ENCODE measurements at regions not wholly inside any gene's neighbourhood (a gene's known extent, or its start where the extent isn't known, plus 50 kb on each side); places are given as distances from the start of the nearest gene placed in this dataset.

DNA sequence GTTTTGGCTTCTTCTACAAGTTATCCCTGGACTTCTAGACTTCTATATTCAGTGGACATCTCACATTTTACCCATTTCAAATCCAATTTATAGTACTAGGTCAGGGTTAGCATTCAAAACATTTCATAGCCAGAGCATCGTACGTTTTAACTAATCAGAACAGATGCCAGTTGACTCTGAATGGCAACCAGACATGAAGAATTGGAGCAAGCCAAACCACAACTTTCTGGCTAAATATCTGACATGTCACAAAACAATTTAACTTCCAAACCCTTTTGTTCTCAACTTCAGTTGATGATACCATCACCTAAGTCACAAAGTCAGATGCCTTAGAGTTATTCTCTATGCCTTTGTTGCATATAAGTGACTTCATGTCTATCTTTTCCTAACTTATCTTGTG is 1105.7 kb downstream of the XPNPEP1 start:
- DNase-seq = no peak

DNA sequence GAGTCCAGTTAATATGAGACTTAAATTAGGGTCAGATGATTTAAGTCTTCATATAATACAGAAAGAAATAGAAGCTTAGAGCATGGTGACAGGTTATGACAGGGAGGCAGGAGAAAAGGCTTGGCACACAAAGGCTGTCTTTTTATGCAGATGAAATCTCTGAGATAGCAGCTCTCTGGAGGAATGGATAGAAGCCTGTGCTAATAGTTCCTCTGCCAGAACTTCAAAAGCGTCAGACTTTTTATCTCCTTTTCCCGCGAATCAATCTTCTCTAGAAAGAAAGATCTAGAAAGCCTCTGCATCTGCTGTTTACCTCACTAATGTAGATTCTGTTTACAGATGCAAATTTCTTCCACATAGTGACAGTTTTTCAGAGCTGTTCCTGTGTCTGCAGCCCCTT is 1106.2 kb downstream of the XPNPEP1 start:
- no peak for DNase-seq

DNA sequence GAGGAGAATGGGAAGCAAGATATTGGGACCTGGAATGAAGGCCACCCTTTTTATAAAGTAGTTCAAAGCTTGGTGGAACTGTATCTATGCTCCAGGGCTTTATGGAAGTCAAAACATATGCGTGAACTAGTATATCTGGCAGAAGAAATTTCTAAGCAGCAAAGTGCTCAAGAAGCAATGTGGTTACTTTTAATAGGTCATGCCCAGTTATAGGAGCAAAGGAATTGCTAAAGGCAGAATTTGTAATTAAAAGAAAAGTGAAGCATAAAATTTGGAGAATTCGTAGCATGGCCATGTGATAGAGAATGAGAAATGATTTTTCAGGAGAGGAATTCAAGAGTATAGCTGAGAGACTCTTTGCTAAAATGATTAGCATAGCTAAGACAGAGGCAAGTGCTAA is 1110.4 kb downstream of the XPNPEP1 start:
- DNase-seq = no peak

DNA sequence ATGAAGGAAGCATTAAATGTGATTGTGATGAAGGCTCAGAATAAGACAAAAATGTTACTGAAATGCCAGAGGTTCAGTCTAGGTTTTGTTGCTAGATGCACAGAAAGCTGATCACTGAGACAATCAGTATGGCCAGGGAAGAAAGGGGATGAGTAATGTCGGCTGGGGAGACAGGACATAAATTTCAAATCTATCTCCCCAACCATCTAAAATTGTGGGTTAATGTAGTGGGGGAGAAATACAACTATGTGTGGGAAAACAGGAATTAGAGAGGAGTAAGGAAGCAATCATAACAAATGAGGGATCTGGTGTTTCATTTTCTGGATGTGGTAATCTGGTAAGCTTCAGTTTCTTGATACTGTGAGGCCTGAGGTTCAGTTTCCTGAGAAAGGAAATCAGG is 1111.0 kb downstream of the XPNPEP1 start:
- DNase-seq = no peak

DNA sequence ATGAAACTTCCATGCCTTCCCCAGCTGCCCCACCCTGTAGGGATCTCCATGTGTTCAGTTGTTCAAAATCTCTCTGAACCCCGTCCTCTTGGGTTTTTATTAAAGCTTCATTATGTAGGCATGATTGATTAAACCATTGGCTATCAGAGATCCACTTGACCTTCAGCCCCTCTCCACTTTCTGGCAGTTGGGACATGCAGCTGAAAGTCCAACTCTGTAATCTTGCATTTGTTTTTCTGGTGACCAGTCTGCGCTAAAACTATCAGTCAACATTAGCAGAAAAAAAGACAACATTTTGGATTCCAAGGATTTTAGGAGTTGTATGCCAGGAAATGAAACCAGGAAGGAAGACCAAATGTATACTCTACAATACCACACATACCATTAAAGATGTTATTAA is 1115.1 kb downstream of the XPNPEP1 start:
- DNase-seq = no peak

DNA sequence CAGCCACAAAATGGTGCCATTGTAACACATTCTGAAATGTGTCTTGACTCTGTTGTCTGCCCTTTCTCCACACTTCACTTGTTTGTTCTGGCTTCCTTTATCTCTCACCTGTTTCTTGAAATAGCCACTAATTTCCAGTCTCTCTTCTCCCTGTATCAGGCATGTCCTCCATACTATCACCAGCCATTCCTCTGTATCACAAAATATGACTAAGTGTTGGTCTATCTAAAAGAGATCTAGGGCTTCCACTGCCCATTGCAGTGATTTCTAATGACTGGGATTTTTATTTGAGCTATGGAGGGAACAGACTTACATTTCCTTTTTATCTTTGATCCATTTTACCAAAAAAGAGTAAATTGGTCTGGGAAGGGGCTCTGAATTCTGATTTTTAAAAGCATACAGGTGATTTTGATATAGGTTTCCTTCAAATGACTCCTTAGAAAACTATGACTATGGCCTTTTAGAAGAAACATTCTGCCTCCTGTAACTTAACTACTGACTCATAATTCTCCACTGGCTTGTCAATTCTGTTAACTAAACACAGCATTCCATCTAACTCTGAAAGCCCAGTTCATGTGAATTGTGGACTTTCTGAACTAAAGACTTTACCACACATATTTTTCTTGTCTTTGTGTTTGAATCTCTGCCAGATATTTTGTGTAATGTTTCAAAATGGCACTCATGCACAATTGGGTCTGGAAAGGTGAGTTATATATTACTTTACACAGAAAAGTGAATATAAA is 1121.4 kb downstream of the XPNPEP1 start:
- no peak for DNase-seq

DNA sequence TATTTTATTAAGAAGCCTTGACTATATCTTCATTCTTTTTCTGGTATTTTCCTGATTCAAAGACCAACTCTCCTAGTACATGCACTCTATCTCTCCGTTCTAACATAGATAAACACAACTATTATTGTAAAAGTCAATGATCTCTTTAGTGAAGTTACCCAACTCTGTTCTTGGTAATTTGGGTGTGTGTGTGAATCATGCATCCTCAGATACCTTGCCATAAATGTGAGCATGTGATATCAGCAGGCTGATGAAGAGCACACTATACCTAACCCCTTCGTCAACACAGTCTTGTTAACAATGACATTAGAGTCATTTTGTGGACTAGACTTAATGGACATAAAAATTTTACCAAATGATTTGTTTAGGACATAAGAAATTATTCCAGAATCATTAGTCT is 1122.1 kb downstream of the XPNPEP1 start:
- no peak for DNase-seq

DNA sequence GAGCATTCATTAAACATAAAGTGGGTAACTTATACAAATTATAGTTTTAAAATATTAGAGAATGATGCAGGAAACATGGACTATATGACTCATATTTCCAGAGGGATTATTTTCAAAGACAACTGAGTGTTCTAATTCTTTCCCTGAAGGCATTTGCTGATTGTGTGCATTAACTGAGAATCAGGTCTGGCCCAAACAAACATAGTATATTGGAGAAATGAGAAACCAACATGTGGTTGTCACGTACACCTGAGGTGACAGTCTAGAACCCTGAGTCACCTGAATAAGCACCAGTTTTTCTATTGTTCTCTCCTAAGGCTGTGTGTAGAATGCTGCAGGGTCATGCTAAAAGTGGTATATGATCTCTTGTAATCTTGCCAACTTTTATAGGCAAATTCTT is 1125.7 kb downstream of the XPNPEP1 start:
- no peak for DNase-seq

DNA sequence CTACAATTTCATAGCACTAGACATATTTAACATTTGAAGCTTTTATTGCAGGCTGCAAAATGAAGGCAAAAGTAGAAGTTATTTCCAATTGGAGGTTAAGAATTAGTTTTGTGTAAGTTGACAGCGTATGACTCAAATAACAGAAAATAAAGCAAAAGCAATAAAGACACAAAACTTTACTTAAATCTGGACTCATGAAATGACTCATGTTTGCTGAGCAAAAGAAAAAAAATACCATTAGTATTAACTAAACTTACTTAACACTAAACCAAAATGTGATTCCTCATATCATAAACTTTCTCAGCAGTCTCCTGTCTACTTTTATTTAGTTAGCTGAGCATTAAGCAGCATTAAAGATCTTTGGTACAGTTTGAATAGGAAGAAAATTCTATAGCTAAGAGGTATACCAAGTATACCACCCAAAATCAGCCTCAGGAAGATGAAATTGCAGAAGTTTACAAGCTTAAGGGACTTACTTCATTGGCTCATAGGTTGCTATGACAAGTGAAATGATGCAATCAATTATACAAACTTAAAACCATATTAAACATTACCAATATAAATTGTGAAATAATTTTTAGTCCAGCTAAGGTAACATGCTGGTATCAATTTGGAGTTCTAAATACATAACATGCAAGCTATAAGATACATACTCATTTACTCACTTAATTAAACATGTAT is 1131.4 kb downstream of the XPNPEP1 start:
- DNase-seq = no peak

DNA sequence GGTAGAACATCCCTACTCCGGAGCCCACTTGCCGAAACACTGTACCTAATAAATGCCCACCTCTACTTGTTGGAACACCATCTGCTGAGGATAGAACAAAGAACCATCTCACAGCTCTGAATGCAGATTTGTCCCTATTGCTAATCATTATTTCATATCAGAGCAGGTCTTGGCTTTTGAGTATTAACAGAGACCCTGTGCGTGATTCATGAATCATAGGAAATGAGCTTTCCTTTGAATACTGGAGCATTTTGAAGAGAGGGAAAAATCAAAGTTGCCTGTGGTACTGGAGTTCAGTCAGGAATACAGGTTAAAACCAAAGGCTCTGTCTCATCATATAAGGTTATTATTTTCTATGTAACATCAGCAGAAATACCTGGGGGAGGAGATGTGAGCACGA is 1132.3 kb downstream of the XPNPEP1 start:
- DNase-seq = no peak

DNA sequence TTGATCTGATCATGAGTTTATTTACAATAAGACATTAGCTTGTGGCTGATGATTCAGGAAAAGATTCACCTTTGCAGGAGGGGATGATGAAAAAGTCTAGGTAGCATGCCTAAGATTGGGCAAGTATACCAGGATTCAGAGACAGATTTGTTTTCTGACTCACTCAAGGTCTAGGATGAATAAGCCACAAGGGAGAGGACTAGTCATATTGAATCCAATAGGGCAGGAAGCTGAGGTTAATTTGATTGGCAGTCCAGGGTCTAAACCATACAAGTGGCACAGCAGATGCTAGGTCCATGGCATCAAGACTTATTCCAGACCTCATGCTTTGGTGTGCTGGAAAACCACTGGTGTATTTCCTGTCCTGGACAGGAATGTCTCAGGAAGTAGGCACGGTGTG is 1133.4 kb downstream of the XPNPEP1 start:
- no peak for DNase-seq

DNA sequence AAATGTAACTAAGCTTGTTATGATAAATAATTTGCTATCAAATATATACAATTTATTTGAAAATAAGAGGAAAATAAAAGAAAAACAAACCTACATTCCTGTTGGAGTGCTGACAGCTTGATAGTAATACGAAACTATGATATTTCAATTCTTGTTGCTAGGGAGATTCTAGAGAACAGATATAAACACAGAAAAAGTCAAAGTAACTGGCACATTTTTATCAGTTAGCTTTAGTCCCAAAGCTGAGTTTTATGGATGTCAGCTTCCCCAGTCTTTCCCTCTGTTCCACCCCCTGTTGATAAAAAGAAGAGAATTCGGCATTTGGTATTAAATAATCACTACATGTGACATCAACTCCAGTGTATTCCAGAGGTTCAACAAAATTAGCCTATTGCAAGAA is 1134.0 kb downstream of the XPNPEP1 start:
- no peak for DNase-seq

DNA sequence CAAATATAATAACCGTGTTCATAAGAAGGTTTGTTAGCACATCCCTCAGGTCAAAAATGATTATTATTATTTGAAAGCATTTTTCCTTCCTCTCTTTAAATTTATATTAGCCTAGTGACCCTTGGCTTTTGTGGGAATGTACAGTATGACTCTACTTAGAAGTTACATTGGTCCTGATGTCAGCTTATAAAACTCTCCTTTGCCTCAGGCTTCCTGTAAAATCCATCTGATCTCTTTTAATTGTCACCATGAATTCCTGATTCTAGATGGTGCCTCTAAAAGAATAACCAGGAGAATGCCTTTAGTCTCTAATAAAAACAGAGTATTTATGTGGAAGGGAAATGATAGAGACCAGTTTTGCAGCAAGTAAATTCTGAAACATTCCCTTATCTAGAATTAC is 1134.4 kb downstream of the XPNPEP1 start:
- DNase-seq = no peak

DNA sequence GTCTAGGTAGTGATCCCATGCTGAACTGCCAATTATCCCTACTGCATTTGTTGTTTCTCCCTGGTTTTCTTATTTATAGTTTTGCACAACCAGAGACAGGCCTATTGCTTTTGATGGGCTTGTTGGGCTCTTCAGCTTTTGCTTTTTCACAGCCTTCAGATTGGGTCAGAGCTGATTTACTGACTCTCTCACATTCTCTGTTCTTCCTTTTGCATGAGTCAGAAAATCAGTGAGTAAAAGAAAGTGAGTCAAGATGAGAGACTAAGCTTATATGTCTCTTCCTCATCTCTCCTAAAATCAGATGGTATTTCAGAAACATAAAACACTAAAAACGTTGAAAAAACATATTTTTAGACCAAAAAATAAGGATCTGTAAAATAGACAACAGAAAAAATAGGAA is 1135.4 kb downstream of the XPNPEP1 start:
- DNase-seq = no peak

DNA sequence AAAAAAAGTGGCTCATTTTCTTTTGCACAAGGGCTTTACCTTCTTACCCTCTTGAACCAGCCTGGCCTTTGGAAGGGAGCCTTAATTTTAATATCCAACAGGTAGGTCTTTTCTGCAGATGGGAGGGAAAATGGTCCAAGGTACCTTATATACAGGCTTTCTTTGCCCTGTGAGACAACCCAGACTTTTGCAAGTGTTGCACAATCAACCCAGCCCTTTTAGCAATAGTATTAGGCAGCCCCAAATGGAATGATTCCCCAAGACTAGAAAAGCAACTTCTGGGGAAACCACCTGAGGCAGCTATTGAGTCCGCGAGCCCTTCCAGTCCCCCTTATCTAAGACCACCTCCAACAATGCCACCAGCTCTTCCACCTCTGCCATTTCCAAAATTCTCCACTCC is 1138.3 kb downstream of the XPNPEP1 start:
- DNase-seq = no peak

DNA sequence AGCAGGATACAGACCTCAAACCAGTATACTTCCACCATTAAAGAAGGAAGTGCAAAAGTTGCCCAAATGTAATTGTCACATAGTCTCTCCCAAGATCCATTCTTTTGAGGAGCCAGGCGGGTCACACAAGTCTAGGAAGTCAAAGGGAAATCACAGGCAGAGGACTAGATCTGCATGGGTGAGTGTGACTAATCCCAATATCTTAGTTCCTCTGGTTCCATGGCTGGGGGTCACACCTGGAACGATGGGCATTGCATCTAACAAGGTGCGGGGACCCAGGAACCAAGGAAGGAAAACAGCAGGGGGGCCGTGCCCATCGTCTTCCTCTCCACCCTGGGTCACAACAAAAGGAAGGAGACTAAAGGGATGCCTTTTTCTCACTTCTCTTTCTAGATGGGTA is 1138.8 kb downstream of the XPNPEP1 start:
- no peak for DNase-seq

DNA sequence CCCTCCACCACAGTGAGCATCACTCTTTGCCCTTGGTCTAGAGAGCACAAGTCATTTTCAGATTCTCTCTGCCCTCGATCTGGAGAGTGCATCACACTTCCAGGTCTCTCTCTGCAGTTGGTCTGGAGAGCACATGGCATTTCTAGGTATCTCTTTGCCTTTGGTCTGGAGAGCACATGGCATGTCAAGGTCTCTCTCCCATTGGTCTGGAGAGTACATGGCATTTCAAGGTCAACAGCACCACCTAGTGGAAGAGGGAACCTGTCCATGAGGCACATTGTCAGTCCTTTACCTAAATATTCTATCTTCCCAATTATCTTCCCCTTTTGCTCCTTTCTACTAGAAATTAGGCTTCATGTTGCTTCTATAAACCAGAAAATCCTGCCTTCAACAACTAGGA is 1139.4 kb downstream of the XPNPEP1 start:
- DNase-seq = peak; percentile 0 to 1

DNA sequence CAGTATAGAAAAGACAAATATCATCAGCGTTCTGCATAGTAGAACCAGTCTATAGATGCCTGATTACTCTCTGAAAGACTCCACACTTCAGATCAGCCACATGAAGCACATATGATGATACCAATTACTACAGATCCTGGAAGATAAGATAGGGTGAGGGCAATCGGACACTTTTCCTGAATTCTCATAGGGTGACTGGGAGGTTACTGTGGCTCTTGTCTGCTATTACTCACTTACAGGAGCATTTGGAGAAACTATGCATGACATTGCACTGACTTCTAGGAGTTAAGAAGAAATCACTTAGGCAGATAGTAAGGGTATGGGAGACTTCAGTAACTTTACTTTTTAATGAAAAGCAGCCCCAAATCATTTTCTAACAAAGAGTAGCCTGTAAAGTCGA is 1140.9 kb downstream of the XPNPEP1 start:
- no peak for DNase-seq

DNA sequence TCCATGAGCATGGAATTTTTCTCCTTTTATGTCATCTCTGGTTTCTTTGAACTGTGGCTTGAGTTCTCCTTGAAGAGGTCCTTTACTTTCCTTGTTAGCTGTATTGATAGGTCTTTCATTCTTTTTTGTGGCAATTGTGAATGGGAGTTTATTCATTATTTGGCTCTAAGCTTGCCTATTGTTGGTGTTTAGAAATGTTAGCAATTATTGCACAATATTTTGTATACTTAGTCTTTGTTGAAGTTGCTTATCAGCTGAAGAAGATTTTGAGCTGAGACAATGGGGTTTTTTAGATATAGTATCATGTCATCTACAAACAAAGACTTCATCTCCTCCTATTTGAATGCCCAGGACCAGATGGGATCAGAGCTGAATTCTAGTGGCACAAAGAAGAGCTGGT is 1143.8 kb downstream of the XPNPEP1 start:
- no peak for DNase-seq

DNA sequence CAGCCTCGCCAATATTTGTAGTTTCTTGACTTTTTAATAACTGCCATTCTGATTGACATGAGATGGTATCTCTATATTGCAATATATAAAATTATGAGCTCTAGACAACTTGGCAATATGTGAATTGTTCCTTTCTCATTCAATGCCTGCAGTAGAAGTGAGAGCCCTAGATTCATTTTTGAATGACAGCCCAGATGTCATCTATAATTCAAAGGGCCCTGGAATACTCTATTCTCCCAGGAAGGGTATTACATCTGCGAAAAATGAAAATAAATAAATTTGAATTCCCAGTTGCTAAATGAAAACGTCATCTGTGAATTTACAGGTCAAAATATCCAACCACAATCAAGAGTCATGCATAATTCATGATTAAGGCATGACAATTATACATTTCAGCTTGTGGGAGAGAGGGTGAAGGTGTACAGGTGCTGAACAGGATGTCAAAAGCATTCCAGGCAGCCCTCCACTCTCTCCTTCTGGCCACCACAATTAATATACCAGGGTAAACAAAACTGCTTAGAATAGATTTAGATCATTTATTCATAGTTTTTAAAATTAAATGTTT is 1147.3 kb downstream of the XPNPEP1 start:
- no peak for DNase-seq

DNA sequence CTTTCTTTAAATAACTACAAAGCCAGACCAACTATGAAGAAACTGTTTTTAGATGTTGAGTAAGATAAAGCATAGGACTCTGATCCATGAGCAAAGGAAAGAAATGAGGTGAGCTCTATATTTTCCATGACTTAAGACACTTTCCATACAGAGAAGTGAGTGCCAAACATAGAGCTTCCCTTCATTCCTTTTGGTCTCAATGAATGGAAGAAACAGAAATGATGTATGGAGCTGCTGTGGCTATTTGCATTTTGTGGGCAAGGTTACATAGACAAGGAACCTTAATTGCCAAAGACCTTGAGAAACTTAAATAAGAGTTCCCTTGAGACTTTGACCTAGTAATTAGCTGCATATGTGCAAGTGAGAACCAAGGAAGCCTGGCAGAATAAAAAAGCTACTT is 1152.2 kb downstream of the XPNPEP1 start:
- DNase-seq = no peak

DNA sequence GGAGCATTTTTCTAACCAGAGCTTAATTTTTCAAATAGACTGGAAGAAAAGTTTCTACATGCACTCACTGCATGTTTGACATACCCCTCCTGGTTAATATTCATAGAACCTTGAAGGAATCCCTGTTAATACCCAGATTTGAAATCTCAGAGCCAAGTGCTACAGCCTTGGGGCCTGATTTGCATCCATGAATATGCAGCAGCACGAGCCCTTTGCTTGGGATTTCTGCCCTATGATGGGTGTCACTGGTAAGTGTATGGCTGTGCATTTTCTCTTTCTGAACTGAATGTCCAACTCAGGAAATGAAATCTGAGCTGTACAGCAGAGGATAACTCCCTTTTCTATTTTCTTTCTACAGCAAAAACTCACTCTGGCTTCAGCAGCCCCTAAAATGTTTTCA is 1157.5 kb downstream of the XPNPEP1 start:
- DNase-seq = no peak

DNA sequence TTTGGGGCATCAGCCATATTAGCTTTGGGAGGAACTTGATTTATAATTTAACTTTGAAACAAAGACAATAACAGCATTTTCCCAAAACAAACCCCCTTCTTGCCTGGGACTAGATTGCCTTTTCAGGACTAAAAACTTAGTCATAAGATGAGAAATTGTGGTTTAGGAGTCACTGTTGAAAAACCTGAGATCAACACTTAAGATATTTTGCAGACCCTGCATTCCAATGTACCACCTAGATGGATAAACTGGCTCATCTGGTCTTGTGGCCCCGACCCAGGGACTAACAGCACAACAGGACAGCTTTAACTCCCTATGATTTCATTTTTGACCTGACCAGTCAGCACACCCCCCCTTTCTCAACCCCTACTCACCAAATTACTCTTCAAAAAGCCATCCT is 1165.4 kb downstream of the XPNPEP1 start:
- DNase-seq = no peak

DNA sequence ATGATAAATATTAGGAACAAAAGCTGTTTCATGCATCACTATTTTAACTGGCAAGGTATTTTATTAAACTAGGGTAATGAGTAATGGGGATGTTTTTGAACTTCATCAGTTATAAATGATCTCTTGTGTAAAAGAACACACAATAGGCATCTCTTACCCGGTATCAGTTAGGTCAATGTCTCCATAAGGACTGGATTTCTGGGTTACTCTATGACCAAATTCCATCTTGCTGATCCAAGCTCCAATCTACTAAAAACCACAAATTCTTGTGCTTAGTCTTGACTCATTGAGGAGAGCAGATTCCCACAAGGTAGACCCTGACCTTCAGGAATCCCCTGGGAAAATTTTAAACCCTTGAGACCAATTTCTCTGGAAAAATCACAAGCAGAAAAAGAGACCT is 1167.7 kb downstream of the XPNPEP1 start:
- no peak for DNase-seq

DNA sequence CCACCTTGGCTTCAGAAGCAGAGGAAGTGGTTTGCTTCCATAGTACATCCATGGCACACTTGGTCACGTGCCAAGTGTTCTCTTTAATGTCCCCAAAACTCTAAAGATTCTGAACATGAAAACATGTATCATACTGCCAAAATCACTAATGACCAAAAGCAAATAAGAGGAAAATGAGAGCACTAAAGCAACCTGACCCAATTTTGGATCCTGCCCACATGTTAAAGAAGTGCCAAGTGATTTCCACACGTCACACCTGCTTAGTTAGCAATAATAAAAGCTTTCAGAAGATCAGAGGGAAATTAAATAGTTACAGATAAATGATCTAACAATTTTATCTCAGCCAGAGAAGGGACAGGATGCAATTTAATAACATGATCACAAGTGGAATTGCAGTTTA is 1170.0 kb downstream of the XPNPEP1 start:
- DNase-seq = no peak

Data from NCI-H524 (cell line).